ENCODE measurements at regions not wholly inside any gene's neighbourhood (a gene's known extent, or its start where the extent isn't known, plus 50 kb on each side); places are given as distances from the start of the nearest gene placed in this dataset.
"Not testable (repeated sequence)": the region's sequence is repeated elsewhere in the genome, so short reads cannot be mapped to it uniquely, and the experiment has no call there.

GRCh38 chr11:100409267-100409666 lies 277.8 kb upstream of the ARHGAP42 start:
- H3K4me3 ChIP-seq; in situ Hi-C loops (cut with MboI; ENCODE audit: low pct_unique_long_range_greater_than_20kb in 2 of 9, low sequenced_read_pairs in 9 of 9, unreplicated experiment in 9 of 9); H3K4me1 ChIP-seq (replicated peaks in 1 of 2); H3K27ac ChIP-seq; ATAC-seq (replicated peaks in 6 of 8): not testable (repeated sequence)
- 88% methylated on average over 4 of the region's 11 CpGs; no CpG with 5 or more reads in 9 of the 10 experiments for WGBS, 10 experiments

- H3K4me1 ChIP-seq (replicated peaks in 1 of 2), result no peaks in the 10 kb centered on the region
- ATAC-seq (replicated peaks in 6 of 8), result no peak
- H3K4me3 ChIP-seq, result no peak overlapping the region
- no peak overlapping the region for H3K27ac ChIP-seq
- WGBS, 10 experiments, result 6 to 100% (median 89%) methylated on average over 1 to 2 of the region's 2 CpGs; no CpG with 5 or more reads in 1 of the 10 experiments
- in situ Hi-C loops (cut with MboI; ENCODE audit: low pct_unique_long_range_greater_than_20kb in 2 of 9, low sequenced_read_pairs in 9 of 9, unreplicated experiment in 9 of 9), result no loop called here
Measured at GRCh38 chr11:100419518-100419917, 267.6 kb upstream of the ARHGAP42 start.

GRCh38 chr11:100434821-100435641 lies 252.1 kb upstream of the ARHGAP42 start:
- Histone ChIP-seq H3K4me3 (no peak overlapping the region), H3K27ac (no peak overlapping the region), H3K4me1 (replicated peaks in 1 of 2) (no peaks in the 10 kb centered on the region)
- no peak for ATAC-seq (replicated peaks in 6 of 8)
- in situ Hi-C loops (cut with MboI; ENCODE audit: low pct_unique_long_range_greater_than_20kb in 2 of 9, low sequenced_read_pairs in 9 of 9, unreplicated experiment in 9 of 9), result no loop called here
- 9 to 84% (median 59%) methylated on average over 1 to 10 of the region's 10 CpGs for WGBS, 10 experiments

GRCh38 chr11:100438376-100438775 lies 248.7 kb upstream of the ARHGAP42 start:
- ATAC-seq (replicated peaks in 6 of 8), result no peak
- no peak overlapping the region for H3K27ac ChIP-seq
- no peak overlapping the region for H3K4me3 ChIP-seq
- H3K4me1 ChIP-seq (replicated peaks in 1 of 2), result no peaks in the 10 kb centered on the region
- in situ Hi-C loops (cut with MboI; ENCODE audit: low pct_unique_long_range_greater_than_20kb in 2 of 9, low sequenced_read_pairs in 9 of 9, unreplicated experiment in 9 of 9), result no loop called here
- WGBS, 10 experiments, result 0 to 100% (median 80%) methylated on average over 1 to 2 of the region's 2 CpGs

- Histone ChIP-seq H3K27ac (no peak overlapping the region), H3K4me1 (replicated peaks in 1 of 2) (no peaks in the 10 kb centered on the region), H3K4me3 (no peak overlapping the region)
- in situ Hi-C loops (cut with MboI; ENCODE audit: low pct_unique_long_range_greater_than_20kb in 2 of 9, low sequenced_read_pairs in 9 of 9, unreplicated experiment in 9 of 9), result no loop called here
- no peak for ATAC-seq (replicated peaks in 6 of 8)
- 0 to 100% (median 56%) methylated on average over 1 of the region's 1 CpG; no CpG with 5 or more reads in 1 of the 10 experiments for WGBS, 10 experiments
Measured at GRCh38 chr11:100441086-100441485, 246.0 kb upstream of the ARHGAP42 start.

- Histone ChIP-seq H3K4me3 (no peak overlapping the region), H3K4me1 (replicated peaks in 1 of 2) (no peaks in the 10 kb centered on the region), H3K27ac (no peak overlapping the region)
- 33 to 100% (median 94%) methylated on average over 1 to 3 of the region's 3 CpGs; no CpG with 5 or more reads in 4 of the 10 experiments for WGBS, 10 experiments
- in situ Hi-C loops (cut with MboI; ENCODE audit: low pct_unique_long_range_greater_than_20kb in 2 of 9, low sequenced_read_pairs in 9 of 9, unreplicated experiment in 9 of 9), result no loop called here
- ATAC-seq (replicated peaks in 6 of 8), result no peak
Measured at GRCh38 chr11:100442017-100442416, 245.1 kb upstream of the ARHGAP42 start.

GRCh38 chr11:100445231-100445735 lies 241.8 kb upstream of the ARHGAP42 start:
- Histone ChIP-seq H3K27ac (no peak overlapping the region), H3K4me1 (replicated peaks in 1 of 2) (no peaks in the 10 kb centered on the region), H3K4me3 (no peak overlapping the region)
- peak in 1 of 8 experiments; percentile 68 for ATAC-seq (replicated peaks in 6 of 8)
- in situ Hi-C loops (cut with MboI; ENCODE audit: low pct_unique_long_range_greater_than_20kb in 2 of 9, low sequenced_read_pairs in 9 of 9, unreplicated experiment in 9 of 9), result no loop called here
- 0 to 100% (median 73%) methylated on average over 1 to 2 of the region's 2 CpGs; no CpG with 5 or more reads in 1 of the 10 experiments for WGBS, 10 experiments

GRCh38 chr11:100451801-100452460 lies 235.2 kb upstream of the ARHGAP42 start:
- ATAC-seq (replicated peaks in 6 of 8); H3K27ac ChIP-seq; H3K4me3 ChIP-seq; in situ Hi-C loops (cut with MboI; ENCODE audit: low pct_unique_long_range_greater_than_20kb in 2 of 9, low sequenced_read_pairs in 9 of 9, unreplicated experiment in 9 of 9); H3K4me1 ChIP-seq (replicated peaks in 1 of 2): not testable (repeated sequence)
- 20 to 100% (median 78%) methylated on average over 1 to 9 of the region's 26 CpGs; no CpG with 5 or more reads in 4 of the 10 experiments for WGBS, 10 experiments

- WGBS, 10 experiments, result 0 to 80% (median 57%) methylated on average over 1 to 3 of the region's 3 CpGs; no CpG with 5 or more reads in 1 of the 10 experiments
Measured at GRCh38 chr11:100459811-100460210, 227.3 kb upstream of the ARHGAP42 start.

GRCh38 chr11:100460426-100460825 lies 226.7 kb upstream of the ARHGAP42 start:
- in situ Hi-C loops (cut with MboI; ENCODE audit: low pct_unique_long_range_greater_than_20kb in 2 of 9, low sequenced_read_pairs in 9 of 9, unreplicated experiment in 9 of 9), result no loop called here
- ATAC-seq (replicated peaks in 6 of 8), result no peak
- WGBS, 10 experiments, result 0 to 100% (median 54%) methylated on average over 1 to 3 of the region's 3 CpGs; no CpG with 5 or more reads in 2 of the 10 experiments

More at GRCh38 chr11:100459811-100460210, 227.3 kb upstream of the ARHGAP42 start:
- ATAC-seq (replicated peaks in 6 of 8), result peak in 2 of 8 experiments; percentile 39 to 47
- Histone ChIP-seq H3K4me3 (no peak overlapping the region), H3K4me1 (replicated peaks in 1 of 2) (no peaks in the 10 kb centered on the region), H3K27ac (no peak overlapping the region)
- in situ Hi-C loops (cut with MboI; ENCODE audit: low pct_unique_long_range_greater_than_20kb in 2 of 9, low sequenced_read_pairs in 9 of 9, unreplicated experiment in 9 of 9), result no loop called here

GRCh38 chr11:100467821-100468508 lies 219.1 kb upstream of the ARHGAP42 start:
- Histone ChIP-seq H3K27ac (no peak overlapping the region), H3K4me3 (no peak overlapping the region), H3K4me1 (replicated peaks in 1 of 2) (no peaks in the 10 kb centered on the region)
- peak in 2 of 8 experiments; percentile 20 to 41 for ATAC-seq (replicated peaks in 6 of 8)
- in situ Hi-C loops (cut with MboI; ENCODE audit: low pct_unique_long_range_greater_than_20kb in 2 of 9, low sequenced_read_pairs in 9 of 9, unreplicated experiment in 9 of 9), result no loop called here
- 6 to 100% (median 76%) methylated on average over 1 to 3 of the region's 3 CpGs for WGBS, 10 experiments

More at GRCh38 chr11:100460426-100460825, 226.7 kb upstream of the ARHGAP42 start:
- no peaks in the 10 kb centered on the region for H3K4me1 ChIP-seq (replicated peaks in 1 of 2)
- H3K27ac ChIP-seq, result no peak overlapping the region
- H3K4me3 ChIP-seq, result no peak overlapping the region

GRCh38 chr11:100469835-100470234 lies 217.3 kb upstream of the ARHGAP42 start:
- no peak for ATAC-seq (replicated peaks in 6 of 8)
- H3K4me3 ChIP-seq, result no peak overlapping the region
- H3K27ac ChIP-seq, result no peak overlapping the region
- no peaks in the 10 kb centered on the region for H3K4me1 ChIP-seq (replicated peaks in 1 of 2)
- WGBS, 10 experiments, result 0 to 60% (median 27%) methylated on average over 1 to 2 of the region's 2 CpGs; no CpG with 5 or more reads in 4 of the 10 experiments
- in situ Hi-C loops (cut with MboI; ENCODE audit: low pct_unique_long_range_greater_than_20kb in 2 of 9, low sequenced_read_pairs in 9 of 9, unreplicated experiment in 9 of 9), result no loop called here
